WTC11 (cell line): ENCODE measurements at regions not wholly inside any gene's neighbourhood (a gene's known extent, or its start where the extent isn't known, plus 50 kb on each side); places are given as distances from the start of the nearest gene placed in this dataset.

Experiments
- ATAC-seq: fragments of 200-7000 bp; cut with Tn5 transposase; 2 replicates; pipeline ENCODE4 v1.10.0; 2021; ENCODE audit warnings: mild to moderate bottlenecking, moderate library complexity
- CTCF ChIA-PET: fragments of 300-600 bp; sonication (Branson Sonifier 250); formaldehyde crosslinking; loops from one replicate; lab custom pipeline; 2021; ENCODE audit warnings: antibody characterized with exemption; lab: Charles Lee
- POLR2A ChIA-PET: fragments of 350-600 bp; sonication (Branson Sonifier 250); formaldehyde crosslinking; loops from one replicate; lab custom pipeline; 2021; ENCODE audit warnings: antibody characterized with exemption; lab: Charles Lee
- DNase-seq: peaks from one replicate; pipeline ENCODE4 v3.0.0; 2021; ENCODE audit warnings: low spot score
- H3K27ac Mint-ChIP-seq: 2 replicates; pipeline ENCODE4 v1.8.0; 2021; ENCODE audit warnings: mixed read lengths
- H3K27me3 Mint-ChIP-seq: 2 replicates; pipeline ENCODE4 v1.8.0; 2021; ENCODE audit warnings: low read depth, mild to moderate bottlenecking, moderate library complexity, mixed read lengths
- H3K36me3 Mint-ChIP-seq: 2 replicates; pipeline ENCODE4 v1.8.0; 2021; ENCODE audit warnings: mixed read lengths
- H3K4me1 Mint-ChIP-seq: 2 replicates; pipeline ENCODE4 v1.8.0; 2022; ENCODE audit warnings: mixed read lengths
- H3K4me3 Mint-ChIP-seq: 2 replicates; pipeline ENCODE4 v1.8.0; 2021; ENCODE audit warnings: mild to moderate bottlenecking, moderate library complexity, mixed read lengths
- H3K9me3 Mint-ChIP-seq: 2 replicates; pipeline ENCODE4 v1.8.0; 2021; ENCODE audit warnings: mixed read lengths
- CBFB ChIP-seq: sonication (generic); formaldehyde crosslinking; IDR thresholded peaks from 2 replicates; pipeline ENCODE4 v1.8.1; 2022; ENCODE audit warnings: mild to moderate bottlenecking, low read depth, missing genetic modification reagents
- CREM ChIP-seq: sonication (generic); formaldehyde crosslinking; IDR thresholded peaks from 2 replicates; pipeline ENCODE4 v1.8.1; 2022; ENCODE audit warnings: mild to moderate bottlenecking, missing genetic modification reagents, moderate library complexity
- ESRRA ChIP-seq: sonication (generic); formaldehyde crosslinking; IDR thresholded peaks from 2 replicates; pipeline ENCODE4 v1.8.1; 2022; ENCODE audit warnings: mild to moderate bottlenecking, missing genetic modification reagents, borderline replicate concordance
- ETV6 ChIP-seq: sonication (generic); formaldehyde crosslinking; IDR thresholded peaks from 2 replicates; pipeline ENCODE4 v1.8.1; 2022; ENCODE audit warnings: mild to moderate bottlenecking, missing genetic modification reagents
- FOXP1 ChIP-seq: sonication (generic); formaldehyde crosslinking; IDR thresholded peaks from 2 replicates; pipeline ENCODE4 v1.8.0; 2022; ENCODE audit warnings: missing genetic modification reagents, mild to moderate bottlenecking, moderate library complexity, borderline replicate concordance
- GRHL2 ChIP-seq: fragments of 250-450 bp; sonication (Bioruptor Pico); IDR thresholded peaks from 2 replicates; pipeline ENCODE4 v1.8.0; 2022; ENCODE audit warnings: mild to moderate bottlenecking, moderate library complexity; ENCODE audit not compliant: insufficient replicate concordance, severe bottlenecking
- NR2C2 ChIP-seq: sonication (generic); formaldehyde crosslinking; IDR thresholded peaks from 2 replicates; pipeline ENCODE4 v1.8.0; 2022; ENCODE audit warnings: mild to moderate bottlenecking, missing genetic modification reagents
- NR3C1 ChIP-seq: sonication (generic); formaldehyde crosslinking; conservative IDR thresholded peaks from 2 replicates; pipeline ENCODE4 v1.8.1; 2023; ENCODE audit warnings: low read depth, mild to moderate bottlenecking, missing genetic modification reagents
- PRRX2 ChIP-seq: fragments of 250-450 bp; sonication (Bioruptor Pico); IDR thresholded peaks from 2 replicates; pipeline ENCODE4 v1.8.0; 2021; ENCODE audit warnings: mild to moderate bottlenecking
- TEAD1 ChIP-seq: sonication (generic); formaldehyde crosslinking; IDR thresholded peaks from 2 replicates; pipeline ENCODE4 v1.8.0; 2022; ENCODE audit warnings: mild to moderate bottlenecking, missing genetic modification reagents
- ZBTB21 ChIP-seq: sonication (generic); formaldehyde crosslinking; IDR thresholded peaks from 2 replicates; pipeline ENCODE4 v1.8.1; 2023; ENCODE audit warnings: mild to moderate bottlenecking, missing genetic modification reagents, borderline replicate concordance
- ZNF232 ChIP-seq: sonication (generic); formaldehyde crosslinking; IDR thresholded peaks from 2 replicates; pipeline ENCODE4 v1.8.0; 2022; ENCODE audit warnings: mild to moderate bottlenecking, missing genetic modification reagents
- TF ChIP-seq, protein P1 (sequence below): fragments of 250-450 bp; sonication (Bioruptor Pico); IDR thresholded peaks from 2 replicates; pipeline ENCODE4 v1.9.0; 2021; ENCODE audit warnings: mild to moderate bottlenecking
- TF ChIP-seq, protein P2 (sequence below): sonication (generic); formaldehyde crosslinking; IDR thresholded peaks from 2 replicates; pipeline ENCODE4 v1.8.0; 2022; ENCODE audit warnings: mild to moderate bottlenecking, missing genetic modification reagents
- TF ChIP-seq, protein P3 (sequence below): sonication (generic); formaldehyde crosslinking; IDR thresholded peaks from 2 replicates; pipeline ENCODE4 v1.8.1; 2023; ENCODE audit warnings: mild to moderate bottlenecking, missing genetic modification reagents, borderline replicate concordance
- TF ChIP-seq, protein P4 (sequence below): sonication (generic); formaldehyde crosslinking; IDR thresholded peaks from 2 replicates; pipeline ENCODE4 v1.8.1; 2023; ENCODE audit warnings: mild to moderate bottlenecking, missing genetic modification reagents
- TF ChIP-seq, protein P5 (sequence below): sonication (generic); formaldehyde crosslinking; IDR thresholded peaks from 2 replicates; pipeline ENCODE4 v1.8.0; 2022; ENCODE audit warnings: mild to moderate bottlenecking, missing genetic modification reagents
- TF ChIP-seq, protein P6 (sequence below): sonication (generic); formaldehyde crosslinking; IDR thresholded peaks from 2 replicates; pipeline ENCODE4 v1.8.0; 2022; ENCODE audit warnings: mild to moderate bottlenecking, missing genetic modification reagents
- TF ChIP-seq, protein P7 (sequence below): sonication (generic); formaldehyde crosslinking; IDR thresholded peaks from 2 replicates; pipeline ENCODE4 v1.8.0; 2022; ENCODE audit warnings: mild to moderate bottlenecking, missing genetic modification reagents

DNA sequence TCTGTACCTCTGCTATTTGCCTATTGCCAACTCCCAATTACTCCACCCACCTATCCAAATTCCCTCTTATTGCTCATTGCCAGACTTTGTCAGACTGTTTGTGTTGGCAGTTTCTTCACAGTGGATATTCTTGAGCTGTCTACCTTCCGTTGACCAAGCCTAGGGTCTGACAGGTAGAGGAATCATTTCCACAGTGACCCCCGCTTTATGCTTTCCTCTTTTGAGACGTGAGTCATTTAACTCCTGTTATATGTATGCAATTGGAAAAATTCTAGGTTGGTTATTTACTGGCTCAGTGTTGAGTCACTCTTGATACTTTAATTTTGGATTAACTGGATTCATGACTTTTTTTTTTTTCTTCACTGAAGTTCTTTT, 187.7 kb downstream of the IRS1 start:
- Mint-ChIP-seq H3K27me3 (no peaks in the 10 kb centered on the region; the same call in 1 of the 2 replicates), H3K36me3 (no peaks in the 10 kb centered on the region), H3K27ac (no peak overlapping the region), H3K4me3 (no peak overlapping the region), H3K9me3 (no peaks in the 10 kb centered on the region), H3K4me1 (0 out of 2 replicates have a peak, but pooled peaks cover 3% of the 10 kb centered on the region)
- DNase-seq (no peak), ATAC-seq (no peak)
- ChIA-PET CTCF (no interaction called here), POLR2A (interaction anchor here (0.6 kb wide), 1 partner anchor 499 kb away, joined by 3 read pairs; no protein-coding TSS in a partner anchor)
- no peak for TF ChIP-seq PRRX2 (CRISPR knock-in tag)
- TF ChIP-seq, protein P1, sequence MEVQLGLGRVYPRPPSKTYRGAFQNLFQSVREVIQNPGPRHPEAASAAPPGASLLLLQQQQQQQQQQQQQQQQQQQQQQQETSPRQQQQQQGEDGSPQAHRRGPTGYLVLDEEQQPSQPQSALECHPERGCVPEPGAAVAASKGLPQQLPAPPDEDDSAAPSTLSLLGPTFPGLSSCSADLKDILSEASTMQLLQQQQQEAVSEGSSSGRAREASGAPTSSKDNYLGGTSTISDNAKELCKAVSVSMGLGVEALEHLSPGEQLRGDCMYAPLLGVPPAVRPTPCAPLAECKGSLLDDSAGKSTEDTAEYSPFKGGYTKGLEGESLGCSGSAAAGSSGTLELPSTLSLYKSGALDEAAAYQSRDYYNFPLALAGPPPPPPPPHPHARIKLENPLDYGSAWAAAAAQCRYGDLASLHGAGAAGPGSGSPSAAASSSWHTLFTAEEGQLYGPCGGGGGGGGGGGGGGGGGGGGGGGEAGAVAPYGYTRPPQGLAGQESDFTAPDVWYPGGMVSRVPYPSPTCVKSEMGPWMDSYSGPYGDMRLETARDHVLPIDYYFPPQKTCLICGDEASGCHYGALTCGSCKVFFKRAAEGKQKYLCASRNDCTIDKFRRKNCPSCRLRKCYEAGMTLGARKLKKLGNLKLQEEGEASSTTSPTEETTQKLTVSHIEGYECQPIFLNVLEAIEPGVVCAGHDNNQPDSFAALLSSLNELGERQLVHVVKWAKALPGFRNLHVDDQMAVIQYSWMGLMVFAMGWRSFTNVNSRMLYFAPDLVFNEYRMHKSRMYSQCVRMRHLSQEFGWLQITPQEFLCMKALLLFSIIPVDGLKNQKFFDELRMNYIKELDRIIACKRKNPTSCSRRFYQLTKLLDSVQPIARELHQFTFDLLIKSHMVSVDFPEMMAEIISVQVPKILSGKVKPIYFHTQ (CRISPR knock-in tag), result no peak
- TF ChIP-seq, protein P2, sequence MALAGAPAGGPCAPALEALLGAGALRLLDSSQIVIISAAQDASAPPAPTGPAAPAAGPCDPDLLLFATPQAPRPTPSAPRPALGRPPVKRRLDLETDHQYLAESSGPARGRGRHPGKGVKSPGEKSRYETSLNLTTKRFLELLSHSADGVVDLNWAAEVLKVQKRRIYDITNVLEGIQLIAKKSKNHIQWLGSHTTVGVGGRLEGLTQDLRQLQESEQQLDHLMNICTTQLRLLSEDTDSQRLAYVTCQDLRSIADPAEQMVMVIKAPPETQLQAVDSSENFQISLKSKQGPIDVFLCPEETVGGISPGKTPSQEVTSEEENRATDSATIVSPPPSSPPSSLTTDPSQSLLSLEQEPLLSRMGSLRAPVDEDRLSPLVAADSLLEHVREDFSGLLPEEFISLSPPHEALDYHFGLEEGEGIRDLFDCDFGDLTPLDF (CRISPR knock-in tag), result no peak
- no peak for TF ChIP-seq NR2C2 (CRISPR knock-in tag)
- no peak for TF ChIP-seq ZNF232 (CRISPR knock-in tag)
- TF ChIP-seq ETV6 (CRISPR knock-in tag), result no peak
- no peak for TF ChIP-seq CREM (CRISPR knock-in tag)
- no peak for TF ChIP-seq ESRRA (CRISPR knock-in tag)
- TF ChIP-seq, protein P3, sequence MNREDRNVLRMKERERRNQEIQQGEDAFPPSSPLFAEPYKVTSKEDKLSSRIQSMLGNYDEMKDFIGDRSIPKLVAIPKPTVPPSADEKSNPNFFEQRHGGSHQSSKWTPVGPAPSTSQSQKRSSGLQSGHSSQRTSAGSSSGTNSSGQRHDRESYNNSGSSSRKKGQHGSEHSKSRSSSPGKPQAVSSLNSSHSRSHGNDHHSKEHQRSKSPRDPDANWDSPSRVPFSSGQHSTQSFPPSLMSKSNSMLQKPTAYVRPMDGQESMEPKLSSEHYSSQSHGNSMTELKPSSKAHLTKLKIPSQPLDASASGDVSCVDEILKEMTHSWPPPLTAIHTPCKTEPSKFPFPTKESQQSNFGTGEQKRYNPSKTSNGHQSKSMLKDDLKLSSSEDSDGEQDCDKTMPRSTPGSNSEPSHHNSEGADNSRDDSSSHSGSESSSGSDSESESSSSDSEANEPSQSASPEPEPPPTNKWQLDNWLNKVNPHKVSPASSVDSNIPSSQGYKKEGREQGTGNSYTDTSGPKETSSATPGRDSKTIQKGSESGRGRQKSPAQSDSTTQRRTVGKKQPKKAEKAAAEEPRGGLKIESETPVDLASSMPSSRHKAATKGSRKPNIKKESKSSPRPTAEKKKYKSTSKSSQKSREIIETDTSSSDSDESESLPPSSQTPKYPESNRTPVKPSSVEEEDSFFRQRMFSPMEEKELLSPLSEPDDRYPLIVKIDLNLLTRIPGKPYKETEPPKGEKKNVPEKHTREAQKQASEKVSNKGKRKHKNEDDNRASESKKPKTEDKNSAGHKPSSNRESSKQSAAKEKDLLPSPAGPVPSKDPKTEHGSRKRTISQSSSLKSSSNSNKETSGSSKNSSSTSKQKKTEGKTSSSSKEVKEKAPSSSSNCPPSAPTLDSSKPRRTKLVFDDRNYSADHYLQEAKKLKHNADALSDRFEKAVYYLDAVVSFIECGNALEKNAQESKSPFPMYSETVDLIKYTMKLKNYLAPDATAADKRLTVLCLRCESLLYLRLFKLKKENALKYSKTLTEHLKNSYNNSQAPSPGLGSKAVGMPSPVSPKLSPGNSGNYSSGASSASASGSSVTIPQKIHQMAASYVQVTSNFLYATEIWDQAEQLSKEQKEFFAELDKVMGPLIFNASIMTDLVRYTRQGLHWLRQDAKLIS, result no peak
- TF ChIP-seq, protein P4, sequence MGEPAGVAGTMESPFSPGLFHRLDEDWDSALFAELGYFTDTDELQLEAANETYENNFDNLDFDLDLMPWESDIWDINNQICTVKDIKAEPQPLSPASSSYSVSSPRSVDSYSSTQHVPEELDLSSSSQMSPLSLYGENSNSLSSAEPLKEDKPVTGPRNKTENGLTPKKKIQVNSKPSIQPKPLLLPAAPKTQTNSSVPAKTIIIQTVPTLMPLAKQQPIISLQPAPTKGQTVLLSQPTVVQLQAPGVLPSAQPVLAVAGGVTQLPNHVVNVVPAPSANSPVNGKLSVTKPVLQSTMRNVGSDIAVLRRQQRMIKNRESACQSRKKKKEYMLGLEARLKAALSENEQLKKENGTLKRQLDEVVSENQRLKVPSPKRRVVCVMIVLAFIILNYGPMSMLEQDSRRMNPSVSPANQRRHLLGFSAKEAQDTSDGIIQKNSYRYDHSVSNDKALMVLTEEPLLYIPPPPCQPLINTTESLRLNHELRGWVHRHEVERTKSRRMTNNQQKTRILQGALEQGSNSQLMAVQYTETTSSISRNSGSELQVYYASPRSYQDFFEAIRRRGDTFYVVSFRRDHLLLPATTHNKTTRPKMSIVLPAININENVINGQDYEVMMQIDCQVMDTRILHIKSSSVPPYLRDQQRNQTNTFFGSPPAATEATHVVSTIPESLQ (CRISPR knock-in tag), result no peak

DNA sequence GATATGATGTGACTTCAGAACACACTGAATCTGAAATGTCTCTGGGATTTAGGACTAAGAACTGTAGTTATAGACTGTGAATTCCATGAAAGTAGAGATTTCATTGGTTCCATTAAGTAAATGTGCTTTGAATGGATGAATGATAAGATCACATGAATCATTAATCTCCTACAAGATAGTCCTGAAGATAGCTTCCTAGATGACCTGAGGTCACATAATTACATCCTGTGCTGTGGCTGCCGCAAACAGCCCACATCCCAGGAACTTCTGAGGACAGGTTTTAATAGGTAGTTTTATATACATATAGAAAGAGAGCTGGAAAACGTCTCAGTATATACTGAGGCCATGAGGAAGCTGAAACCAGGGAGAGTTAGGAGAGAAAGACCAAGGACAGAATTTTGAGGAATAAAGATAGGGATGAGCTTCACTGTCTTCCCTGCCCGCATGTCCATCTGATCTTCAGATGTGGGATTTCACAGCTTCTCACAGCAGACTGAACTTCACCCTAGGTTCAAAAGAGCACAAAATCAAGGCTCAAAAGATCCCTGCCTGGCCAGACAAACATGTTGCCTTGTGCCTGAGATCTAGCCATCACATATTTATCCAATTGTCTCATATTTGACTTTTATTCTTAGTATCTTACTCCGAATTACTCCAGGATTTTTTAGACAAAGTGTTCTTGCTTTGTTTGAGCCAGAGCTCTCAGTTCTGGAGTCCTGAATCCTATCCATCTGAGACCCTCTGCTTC, 188.2 kb downstream of the IRS1 start:
- Mint-ChIP-seq H3K36me3 (no peaks in the 10 kb centered on the region), H3K4me3 (no peak overlapping the region), H3K9me3 (no peaks in the 10 kb centered on the region), H3K27ac (no peak overlapping the region), H3K4me1 (0 out of 2 replicates have a peak, but pooled peaks cover 3% of the 10 kb centered on the region), H3K27me3 (no peaks in the 10 kb centered on the region; the same call in 1 of the 2 replicates)
- POLR2A ChIA-PET, result interaction anchor here (0.6 kb wide), 2 partner anchors 39 to 499 kb away, joined by 3 read pairs; no protein-coding TSS in a partner anchor
- CTCF ChIA-PET, result no interaction called here
- DNase-seq (no peak), ATAC-seq (no peak)
- no peak for TF ChIP-seq NR3C1 (CRISPR knock-in tag)
- TF ChIP-seq, protein P5, sequence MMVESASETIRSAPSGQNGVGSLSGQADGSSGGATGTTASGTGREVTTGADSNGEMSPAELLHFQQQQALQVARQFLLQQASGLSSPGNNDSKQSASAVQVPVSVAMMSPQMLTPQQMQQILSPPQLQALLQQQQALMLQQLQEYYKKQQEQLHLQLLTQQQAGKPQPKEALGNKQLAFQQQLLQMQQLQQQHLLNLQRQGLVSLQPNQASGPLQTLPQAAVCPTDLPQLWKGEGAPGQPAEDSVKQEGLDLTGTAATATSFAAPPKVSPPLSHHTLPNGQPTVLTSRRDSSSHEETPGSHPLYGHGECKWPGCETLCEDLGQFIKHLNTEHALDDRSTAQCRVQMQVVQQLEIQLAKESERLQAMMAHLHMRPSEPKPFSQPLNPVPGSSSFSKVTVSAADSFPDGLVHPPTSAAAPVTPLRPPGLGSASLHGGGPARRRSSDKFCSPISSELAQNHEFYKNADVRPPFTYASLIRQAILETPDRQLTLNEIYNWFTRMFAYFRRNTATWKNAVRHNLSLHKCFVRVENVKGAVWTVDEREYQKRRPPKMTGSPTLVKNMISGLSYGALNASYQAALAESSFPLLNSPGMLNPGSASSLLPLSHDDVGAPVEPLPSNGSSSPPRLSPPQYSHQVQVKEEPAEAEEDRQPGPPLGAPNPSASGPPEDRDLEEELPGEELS (CRISPR knock-in tag), result no peak
- no peak for TF ChIP-seq GRHL2 (CRISPR knock-in tag)
- TF ChIP-seq ZBTB21, result no peak
- TF ChIP-seq CBFB (CRISPR knock-in tag), result no peak
- TF ChIP-seq, protein P2 (CRISPR knock-in tag), result no peak
- TF ChIP-seq ZNF232 (CRISPR knock-in tag), result no peak
- no peak for TF ChIP-seq FOXP1 (CRISPR knock-in tag)
- TF ChIP-seq TEAD1 (CRISPR knock-in tag), result no peak
- TF ChIP-seq, protein P6, sequence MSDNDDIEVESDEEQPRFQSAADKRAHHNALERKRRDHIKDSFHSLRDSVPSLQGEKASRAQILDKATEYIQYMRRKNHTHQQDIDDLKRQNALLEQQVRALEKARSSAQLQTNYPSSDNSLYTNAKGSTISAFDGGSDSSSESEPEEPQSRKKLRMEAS, result no peak
- TF ChIP-seq, protein P7, sequence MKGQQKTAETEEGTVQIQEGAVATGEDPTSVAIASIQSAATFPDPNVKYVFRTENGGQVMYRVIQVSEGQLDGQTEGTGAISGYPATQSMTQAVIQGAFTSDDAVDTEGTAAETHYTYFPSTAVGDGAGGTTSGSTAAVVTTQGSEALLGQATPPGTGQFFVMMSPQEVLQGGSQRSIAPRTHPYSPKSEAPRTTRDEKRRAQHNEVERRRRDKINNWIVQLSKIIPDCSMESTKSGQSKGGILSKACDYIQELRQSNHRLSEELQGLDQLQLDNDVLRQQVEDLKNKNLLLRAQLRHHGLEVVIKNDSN (CRISPR knock-in tag), result no peak
